ENCODE measurements at regions not wholly inside any gene's neighbourhood (a gene's known extent, or its start where the extent isn't known, plus 50 kb on each side); places are given as distances from the start of the nearest gene placed in this dataset.

GRCh38 chr12:127435439-127435838, 831.5 kb upstream of the TMEM132C start:
- no peak for TF ChIP-seq CTCF (IDR thresholded peaks at IDR 0.05; ENCODE audit: borderline replicate concordance, insufficient read depth, low read depth, low read length)

GRCh38 chr12:127438512-127439244, 828.3 kb upstream of the TMEM132C start:
- no peak overlapping the region for H3K4me3 ChIP-seq (ENCODE audit: low read depth, low read length)
- TF ChIP-seq CTCF (IDR thresholded peaks at IDR 0.05; ENCODE audit: borderline replicate concordance, insufficient read depth, low read depth, low read length): no peak

More at GRCh38 chr12:127435439-127435838, 831.5 kb upstream of the TMEM132C start:
- H3K4me3 ChIP-seq (ENCODE audit: low read depth, low read length): no peak overlapping the region

GRCh38 chr12:127445581-127446139, 821.3 kb upstream of the TMEM132C start:
- no peak overlapping the region for H3K4me3 ChIP-seq (ENCODE audit: low read depth, low read length)
- no peak for TF ChIP-seq CTCF (IDR thresholded peaks at IDR 0.05; ENCODE audit: borderline replicate concordance, insufficient read depth, low read depth, low read length)

- TF ChIP-seq CTCF (IDR thresholded peaks at IDR 0.05; ENCODE audit: borderline replicate concordance, insufficient read depth, low read depth, low read length): no peak
These were observed 818.1 kb upstream of the TMEM132C start for GRCh38 chr12:127448906-127449305.

GRCh38 chr12:127450826-127451225, 816.1 kb upstream of the TMEM132C start:
- H3K4me3 ChIP-seq (ENCODE audit: low read depth, low read length): no peak overlapping the region
- no peak for TF ChIP-seq CTCF (IDR thresholded peaks at IDR 0.05; ENCODE audit: borderline replicate concordance, insufficient read depth, low read depth, low read length)

More at GRCh38 chr12:127448906-127449305, 818.1 kb upstream of the TMEM132C start:
- no peak overlapping the region for H3K4me3 ChIP-seq (ENCODE audit: low read depth, low read length)

GRCh38 chr12:127455347-127456265, 811.4 kb upstream of the TMEM132C start:
- no peak overlapping the region for H3K4me3 ChIP-seq (ENCODE audit: low read depth, low read length)
- no peak for TF ChIP-seq CTCF (IDR thresholded peaks at IDR 0.05; ENCODE audit: borderline replicate concordance, insufficient read depth, low read depth, low read length)

Measured in GM12875 (cell line).